Natural killer cell (primary cell): ENCODE measurements at regions not wholly inside any gene's neighbourhood (a gene's known extent, or its start where the extent isn't known, plus 50 kb on each side); places are given as distances from the start of the nearest gene placed in this dataset.

Source experiments
- ATAC-seq, 3 donors: fragments of 150-1000 bp in 2 of 3; fragments of 200-7000 bp in 1 of 3; cut with Tn5 transposase; 1 replicate in 1 of 3; 2 replicates in 2 of 3; pipeline ENCODE4 v1.10.0; 2021; ENCODE audit warnings: mild to moderate bottlenecking in 2 of 3, moderate library complexity in 2 of 3
- DNase-seq, 2 donors: peaks; one replicate each; pipeline versions ENCODE4 v3.0.0 to v3.0.0-alpha.2; 2013 to 2021; ENCODE audit warnings: mixed read lengths in 1 of 2
- H3K27ac ChIP-seq: one replicate; pipeline ENCODE4 v1.5.1; 2013; ENCODE audit warnings: mild to moderate bottlenecking, low read length
- H3K27me3 ChIP-seq: one replicate; pipeline ENCODE4 v1.6.1; 2013; ENCODE audit warnings: low read length; ENCODE audit not compliant: control insufficient read depth, insufficient read depth
- H3K36me3 ChIP-seq: one replicate; pipeline ENCODE4 v1.6.1; 2013; ENCODE audit warnings: low read length; ENCODE audit not compliant: control insufficient read depth, insufficient read depth
- H3K4me1 ChIP-seq: one replicate; pipeline ENCODE4 v1.6.1; 2013; ENCODE audit warnings: low read length; ENCODE audit not compliant: control insufficient read depth, insufficient read depth
- H3K4me3 ChIP-seq: one replicate; pipeline ENCODE4 v1.5.1; 2013; ENCODE audit warnings: low read length
- H3K9me3 ChIP-seq: one replicate; pipeline ENCODE4 v1.6.1; 2013; ENCODE audit warnings: low read length; ENCODE audit not compliant: control insufficient read depth, insufficient read depth
- H3K27ac Mint-ChIP-seq, 2 donors: one replicate each; pipeline ENCODE4 v1.8.0; 2022; ENCODE audit warnings: mild to moderate bottlenecking in 2 of 2, mixed read lengths in 2 of 2, moderate library complexity in 1 of 2
- H3K27me3 Mint-ChIP-seq, 2 donors: one replicate each; pipeline ENCODE4 v1.8.0; 2022; ENCODE audit warnings: low read depth in 2 of 2, mixed read lengths in 2 of 2
- H3K36me3 Mint-ChIP-seq: one replicate; pipeline ENCODE4 v1.8.0; 2022; ENCODE audit warnings: mixed read lengths
- H3K4me1 Mint-ChIP-seq, 2 donors: one replicate each; pipeline ENCODE4 v1.8.0; 2022; ENCODE audit warnings: mixed read lengths in 2 of 2
- H3K4me3 Mint-ChIP-seq: one replicate; pipeline ENCODE4 v1.8.0; 2022; ENCODE audit warnings: mild to moderate bottlenecking, moderate library complexity, mixed read lengths
- H3K9me3 Mint-ChIP-seq, 2 donors: one replicate each; pipeline ENCODE4 v1.8.0; 2022; ENCODE audit warnings: mixed read lengths in 2 of 2
- WGBS: methylation state at CpG from one replicate; pipeline ENCODE4 v1.1.7; 2013; ENCODE audit warnings: missing lambda C conversion rate; ENCODE audit not compliant: insufficient coverage; 5-methylcytosine and 5-hydroxymethylcytosine counted together
- intact Hi-C: fragments of 100-400 bp; cut with micrococcal nuclease; formaldehyde crosslinking; loops from one replicate; pipeline ENCODE4 v1.14.2; 2022
- TF ChIP-seq, protein P1 (sequence below): fragments of 200-600 bp; IDR thresholded peaks from one replicate; pipeline ENCODE4 v1.8.0; 2022; ENCODE audit warnings: antibody characterized with exemption

DNA sequence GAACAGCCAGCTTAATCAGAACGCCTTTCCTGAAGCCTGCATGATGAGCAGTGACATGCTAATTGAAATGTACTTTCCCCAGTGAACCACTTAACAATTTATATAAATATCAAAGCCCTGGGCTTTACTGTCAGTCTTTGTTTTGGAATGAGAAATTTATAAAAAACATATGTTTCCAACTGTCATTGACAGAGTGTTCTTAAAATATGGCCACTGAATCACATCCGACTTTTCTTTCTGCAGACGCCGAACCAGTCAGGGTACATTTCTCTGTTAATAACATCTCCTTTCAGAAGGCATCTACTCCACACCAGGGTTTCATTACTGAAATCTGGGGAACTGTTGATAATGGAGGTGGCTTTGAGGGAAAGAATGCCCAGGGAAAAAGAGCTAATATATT, 343.7 kb downstream of the INSIG2 start:
- H3K9me3 ChIP-seq, result no peaks in the 10 kb centered on the region
- H3K36me3 Mint-ChIP-seq, result no peaks in the 10 kb centered on the region
- no peaks in the 10 kb centered on the region for H3K4me1 Mint-ChIP-seq
- H3K27ac ChIP-seq, result no peak overlapping the region
- no peaks in the 10 kb centered on the region for H3K27me3 Mint-ChIP-seq
- TF ChIP-seq, protein P1, sequence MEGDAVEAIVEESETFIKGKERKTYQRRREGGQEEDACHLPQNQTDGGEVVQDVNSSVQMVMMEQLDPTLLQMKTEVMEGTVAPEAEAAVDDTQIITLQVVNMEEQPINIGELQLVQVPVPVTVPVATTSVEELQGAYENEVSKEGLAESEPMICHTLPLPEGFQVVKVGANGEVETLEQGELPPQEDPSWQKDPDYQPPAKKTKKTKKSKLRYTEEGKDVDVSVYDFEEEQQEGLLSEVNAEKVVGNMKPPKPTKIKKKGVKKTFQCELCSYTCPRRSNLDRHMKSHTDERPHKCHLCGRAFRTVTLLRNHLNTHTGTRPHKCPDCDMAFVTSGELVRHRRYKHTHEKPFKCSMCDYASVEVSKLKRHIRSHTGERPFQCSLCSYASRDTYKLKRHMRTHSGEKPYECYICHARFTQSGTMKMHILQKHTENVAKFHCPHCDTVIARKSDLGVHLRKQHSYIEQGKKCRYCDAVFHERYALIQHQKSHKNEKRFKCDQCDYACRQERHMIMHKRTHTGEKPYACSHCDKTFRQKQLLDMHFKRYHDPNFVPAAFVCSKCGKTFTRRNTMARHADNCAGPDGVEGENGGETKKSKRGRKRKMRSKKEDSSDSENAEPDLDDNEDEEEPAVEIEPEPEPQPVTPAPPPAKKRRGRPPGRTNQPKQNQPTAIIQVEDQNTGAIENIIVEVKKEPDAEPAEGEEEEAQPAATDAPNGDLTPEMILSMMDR, result no peak
- no peak overlapping the region for H3K4me3 ChIP-seq
- no peak for DNase-seq
- H3K27ac Mint-ChIP-seq, result no peak overlapping the region
- H3K36me3 ChIP-seq, result no peaks in the 10 kb centered on the region
- no peak for ATAC-seq
- no peak overlapping the region for H3K4me3 Mint-ChIP-seq
- no peaks in the 10 kb centered on the region for H3K27me3 ChIP-seq
- 92% methylated on average over 4 of the region's 4 CpGs for WGBS
- intact Hi-C loops, result no loop called here
- H3K9me3 Mint-ChIP-seq, result peaks cover 0 to 3% of the 10 kb centered on the region in 2 donors
- H3K4me1 ChIP-seq, result no peaks in the 10 kb centered on the region

DNA sequence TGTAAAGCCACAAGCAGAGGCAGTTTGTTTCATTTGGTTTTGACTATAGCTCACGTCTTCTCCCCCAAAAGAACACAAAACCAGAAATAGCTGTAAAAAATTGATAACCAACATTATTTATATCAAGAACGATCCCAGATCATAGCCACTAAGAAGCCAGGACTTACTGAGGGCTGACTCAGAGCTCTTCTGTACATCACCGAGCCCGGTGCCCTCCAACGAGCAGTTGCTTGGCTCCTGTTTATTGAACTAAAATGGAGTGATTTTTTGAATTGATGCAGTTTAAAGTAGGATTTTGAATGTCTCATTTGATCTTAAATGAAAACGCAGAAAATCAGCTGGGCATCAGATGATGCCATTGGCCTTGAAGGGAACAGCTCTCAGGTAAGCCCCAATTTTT, 343.3 kb downstream of the INSIG2 start:
- Mint-ChIP-seq H3K27ac (no peak overlapping the region), H3K4me1 (no peaks in the 10 kb centered on the region), H3K4me3 (no peak overlapping the region), H3K36me3 (no peaks in the 10 kb centered on the region), H3K9me3 (peaks cover 0 to 3% of the 10 kb centered on the region in 2 donors), H3K27me3 (no peaks in the 10 kb centered on the region)
- ATAC-seq (no peak), DNase-seq (no peak)
- Histone ChIP-seq H3K27me3 (no peaks in the 10 kb centered on the region), H3K27ac (no peak overlapping the region), H3K36me3 (no peaks in the 10 kb centered on the region), H3K9me3 (no peaks in the 10 kb centered on the region), H3K4me1 (no peaks in the 10 kb centered on the region), H3K4me3 (no peak overlapping the region)
- 86% methylated on average over 6 of the region's 6 CpGs for WGBS
- intact Hi-C loops, result no loop called here
- TF ChIP-seq, protein P1, result no peak

DNA sequence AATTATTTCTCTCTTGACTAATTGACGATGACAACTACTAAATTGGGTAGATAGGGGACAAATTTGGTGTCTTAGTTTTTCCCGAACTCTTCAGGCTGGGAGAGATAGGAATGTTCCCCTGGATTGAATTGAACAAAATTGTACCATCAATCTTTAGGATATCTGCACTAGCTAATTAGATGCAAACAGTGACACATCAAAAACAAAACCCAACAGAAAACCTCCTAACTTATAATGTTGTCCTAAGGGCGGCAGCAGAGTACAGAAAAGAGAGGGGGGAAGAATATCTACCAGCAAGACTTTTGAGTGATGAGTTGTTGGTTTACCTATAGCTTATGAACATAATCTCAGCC, 342.9 kb downstream of the INSIG2 start:
- peaks cover 0 to 3% of the 10 kb centered on the region in 2 donors for H3K9me3 Mint-ChIP-seq
- Histone ChIP-seq H3K36me3 (no peaks in the 10 kb centered on the region), H3K9me3 (no peaks in the 10 kb centered on the region), H3K4me1 (no peaks in the 10 kb centered on the region), H3K27ac (no peak overlapping the region), H3K4me3 (no peak overlapping the region), H3K27me3 (no peaks in the 10 kb centered on the region)
- H3K27ac Mint-ChIP-seq, result no peak overlapping the region
- H3K27me3 Mint-ChIP-seq, result no peaks in the 10 kb centered on the region
- intact Hi-C loops, result no loop called here
- no peaks in the 10 kb centered on the region for H3K4me1 Mint-ChIP-seq
- WGBS, result 83% methylated on average over 2 of the region's 3 CpGs
- no peak for ATAC-seq
- no peaks in the 10 kb centered on the region for H3K36me3 Mint-ChIP-seq
- TF ChIP-seq, protein P1, result no peak
- DNase-seq, result no peak
- no peak overlapping the region for H3K4me3 Mint-ChIP-seq

DNA sequence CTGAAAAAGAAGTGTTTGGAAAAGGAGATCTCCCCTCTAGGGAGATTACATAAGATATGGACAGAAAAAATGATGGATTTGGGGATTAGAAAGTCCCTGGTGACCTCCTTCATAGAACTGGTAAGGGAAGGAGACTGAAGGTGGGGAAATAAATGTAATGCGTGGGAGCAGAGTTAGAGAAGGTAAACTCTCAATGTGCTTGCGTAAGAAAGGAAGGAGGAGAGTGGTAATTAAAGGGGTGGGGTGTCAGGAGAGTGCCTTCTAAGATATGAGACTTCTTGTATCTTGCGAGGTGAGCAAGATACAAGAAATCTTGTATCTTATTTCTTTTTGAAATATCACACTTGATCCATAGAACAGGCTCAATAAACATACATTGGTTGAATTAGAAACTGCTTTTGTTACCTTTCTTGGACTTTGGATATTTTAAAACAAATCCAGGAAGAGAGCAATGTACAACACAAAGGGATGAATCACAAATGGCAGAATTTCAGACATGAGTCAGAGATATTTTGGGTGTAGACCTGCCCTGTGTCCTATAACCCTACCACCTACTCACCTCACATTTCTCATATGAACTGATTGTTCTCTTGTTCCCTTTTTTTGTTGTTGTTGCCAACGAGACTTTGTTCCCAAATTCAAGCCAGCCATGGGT, 342.4 kb downstream of the INSIG2 start:
- intact Hi-C loops, result no loop called here
- Mint-ChIP-seq H3K4me3 (no peak overlapping the region), H3K27ac (no peak overlapping the region), H3K27me3 (no peaks in the 10 kb centered on the region), H3K4me1 (no peaks in the 10 kb centered on the region), H3K36me3 (no peaks in the 10 kb centered on the region), H3K9me3 (peaks cover 0 to 2% of the 10 kb centered on the region in 2 donors)
- no peak for DNase-seq
- H3K27me3 ChIP-seq, result no peaks in the 10 kb centered on the region
- WGBS, result 58% methylated on average over 3 of the region's 4 CpGs
- no peak overlapping the region for H3K27ac ChIP-seq
- no peak overlapping the region for H3K4me3 ChIP-seq
- H3K4me1 ChIP-seq, result no peaks in the 10 kb centered on the region
- ATAC-seq, result no peak
- TF ChIP-seq, protein P1, result no peak
- no peaks in the 10 kb centered on the region for H3K36me3 ChIP-seq
- no peaks in the 10 kb centered on the region for H3K9me3 ChIP-seq
